Uterus (tissue), 3 donors: ENCODE measurements at regions not wholly inside any gene's neighbourhood (a gene's known extent, or its start where the extent isn't known, plus 50 kb on each side); places are given as distances from the start of the nearest gene placed in this dataset.

Source experiments
- DNase-seq, 2 donors: peaks; one replicate each; pipeline ENCODE4 v3.0.0-alpha.2; 2019 to 2020
- H3K27ac ChIP-seq, 2 donors: fragments of 200-600 bp; sonication (generic); 1 replicate in 1 of 2; 2 replicates in 1 of 2; pipeline ENCODE4 v1.5.1; 2016 to 2018
- H3K27me3 ChIP-seq, 2 donors: fragments of 200-600 bp; sonication (generic); one replicate each; pipeline ENCODE4 v1.5.1; 2018 to 2019; ENCODE audit warnings: control low read depth in 1 of 2
- H3K36me3 ChIP-seq, 2 donors: fragments of 200-600 bp; sonication (generic); one replicate each; pipeline ENCODE4 v1.5.1; 2019; ENCODE audit warnings: control low read depth in 1 of 2
- H3K4me1 ChIP-seq, 2 donors: fragments of 200-600 bp; sonication (generic); one replicate each; pipeline ENCODE4 v1.5.1; 2018 to 2019; ENCODE audit warnings: control low read depth in 1 of 2
- H3K4me3 ChIP-seq, 2 donors: fragments of 200-600 bp; sonication (generic); 1 replicate in 1 of 2; 2 replicates in 1 of 2; pipeline ENCODE4 v1.5.1; 2018 to 2019; ENCODE audit warnings: mild to moderate bottlenecking in 1 of 2
- H3K9me3 ChIP-seq, 2 donors: fragments of 200-600 bp; sonication (generic); one replicate each; pipeline ENCODE4 v1.5.1; 2019; ENCODE audit warnings: control low read depth in 1 of 2
- POLR2A ChIP-seq, 2 donors: fragments of 450-650 bp; IDR thresholded peaks; one replicate each; pipeline ENCODE4 v1.6.1; 2016; ENCODE audit warnings: antibody characterized with exemption in 2 of 2, mild to moderate bottlenecking in 1 of 2, moderate library complexity in 1 of 2
- intact Hi-C: fragments of 100-400 bp; cut with DNase I; formaldehyde crosslinking; loops from one replicate; pipeline ENCODE4 v1.15.1; 2023; ENCODE audit warnings: low total_unique reads
- TF ChIP-seq, protein P1 (sequence below), 4 experiments: fragments of 200-600 bp in 2 of 4; fragments of 450-650 bp in 2 of 4; sonication (generic) in 2 of 4; IDR thresholded peaks; one replicate each; pipeline ENCODE4 v1.5.1; 2016 to 2019; ENCODE audit warnings: antibody characterized with exemption in 4 of 4, mild to moderate bottlenecking in 2 of 4, moderate library complexity in 1 of 4
- donor health status: DM: yes; HTN: yes; CAD: no.

DNA sequence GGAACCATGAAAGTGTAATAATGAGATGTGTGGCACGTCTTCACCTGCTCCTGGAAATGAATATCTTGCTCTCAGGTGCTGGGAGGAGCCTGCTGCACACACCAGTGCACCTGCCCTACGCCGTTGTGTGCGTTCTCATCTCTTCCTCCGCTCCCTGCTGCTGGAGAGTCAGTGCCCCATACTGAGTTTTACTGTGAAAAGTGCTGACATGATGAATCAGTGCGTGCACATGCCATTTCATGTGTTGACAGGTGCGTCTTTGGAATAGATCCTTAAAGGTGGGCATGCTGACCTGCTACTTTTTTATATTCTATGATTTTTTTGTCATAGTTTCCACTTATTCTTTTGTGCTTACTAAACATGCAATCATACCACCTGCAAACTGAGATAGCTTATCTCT is 1015.8 kb downstream of the BRD1 start:
- TF ChIP-seq, protein P1, sequence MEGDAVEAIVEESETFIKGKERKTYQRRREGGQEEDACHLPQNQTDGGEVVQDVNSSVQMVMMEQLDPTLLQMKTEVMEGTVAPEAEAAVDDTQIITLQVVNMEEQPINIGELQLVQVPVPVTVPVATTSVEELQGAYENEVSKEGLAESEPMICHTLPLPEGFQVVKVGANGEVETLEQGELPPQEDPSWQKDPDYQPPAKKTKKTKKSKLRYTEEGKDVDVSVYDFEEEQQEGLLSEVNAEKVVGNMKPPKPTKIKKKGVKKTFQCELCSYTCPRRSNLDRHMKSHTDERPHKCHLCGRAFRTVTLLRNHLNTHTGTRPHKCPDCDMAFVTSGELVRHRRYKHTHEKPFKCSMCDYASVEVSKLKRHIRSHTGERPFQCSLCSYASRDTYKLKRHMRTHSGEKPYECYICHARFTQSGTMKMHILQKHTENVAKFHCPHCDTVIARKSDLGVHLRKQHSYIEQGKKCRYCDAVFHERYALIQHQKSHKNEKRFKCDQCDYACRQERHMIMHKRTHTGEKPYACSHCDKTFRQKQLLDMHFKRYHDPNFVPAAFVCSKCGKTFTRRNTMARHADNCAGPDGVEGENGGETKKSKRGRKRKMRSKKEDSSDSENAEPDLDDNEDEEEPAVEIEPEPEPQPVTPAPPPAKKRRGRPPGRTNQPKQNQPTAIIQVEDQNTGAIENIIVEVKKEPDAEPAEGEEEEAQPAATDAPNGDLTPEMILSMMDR (IDR thresholded peaks at IDR 0.05), result no peak
- no peak for TF ChIP-seq POLR2A (IDR thresholded peaks at IDR 0.05)
- intact Hi-C loops, result no loop called here
- Histone ChIP-seq H3K4me3 (no peak overlapping the region), H3K27me3 (no peaks in the 10 kb centered on the region), H3K36me3 (no peaks in the 10 kb centered on the region), H3K4me1 (no peaks in the 10 kb centered on the region), H3K9me3 (no peaks in the 10 kb centered on the region), H3K27ac (no peak overlapping the region)
- DNase-seq, result no peak

DNA sequence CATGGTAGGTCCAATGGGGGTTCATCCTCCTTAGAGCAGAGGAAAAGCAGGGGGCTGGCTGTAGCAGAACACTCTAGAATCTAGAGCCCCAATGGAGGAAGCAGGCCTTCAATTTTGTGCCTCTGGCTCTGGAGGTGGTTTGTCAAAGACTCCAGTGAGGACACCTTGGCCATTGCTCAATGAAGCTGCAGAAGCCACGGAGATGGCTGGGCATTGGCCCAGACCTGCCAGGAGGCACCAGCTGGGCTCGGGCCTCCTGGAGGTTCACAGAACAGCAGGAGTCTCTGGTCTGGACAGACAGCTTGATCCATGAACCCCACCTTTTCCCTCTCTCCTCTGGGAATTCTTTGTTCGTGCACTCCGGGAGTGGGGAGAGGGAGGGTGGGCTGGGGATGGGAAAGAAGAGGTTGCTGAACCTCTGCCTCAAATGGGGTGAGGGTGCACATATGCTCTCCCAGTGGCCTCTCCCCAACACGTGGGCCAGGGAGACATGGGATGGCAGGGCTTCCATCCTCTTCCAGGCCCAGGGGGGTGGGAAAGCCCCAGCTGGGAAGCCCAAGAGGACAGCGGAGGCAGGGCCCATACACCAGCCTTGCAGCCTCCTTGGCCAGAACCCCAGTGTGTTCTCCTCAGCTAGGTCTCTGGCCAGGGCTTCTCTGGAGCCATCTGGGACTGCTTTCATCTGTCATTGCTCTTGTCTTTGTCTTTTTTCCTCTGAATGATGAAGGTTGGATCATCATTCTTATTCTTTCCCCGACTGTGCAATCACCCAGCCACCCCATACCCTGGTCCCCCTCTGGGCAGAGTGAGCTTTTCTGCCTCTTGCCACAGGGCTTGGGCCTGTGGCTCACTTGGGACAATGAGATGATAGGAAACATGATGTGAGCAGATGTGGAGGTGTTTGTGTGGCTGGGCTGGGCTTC is 1019.4 kb downstream of the BRD1 start:
- H3K9me3 ChIP-seq, result no peaks in the 10 kb centered on the region
- intact Hi-C loops, result no loop called here
- no peaks in the 10 kb centered on the region for H3K4me1 ChIP-seq
- no peak for DNase-seq
- H3K27me3 ChIP-seq, result no peaks in the 10 kb centered on the region
- TF ChIP-seq, protein P1 (IDR thresholded peaks at IDR 0.05), result no peak
- TF ChIP-seq POLR2A (IDR thresholded peaks at IDR 0.05), result no peak
- no peak overlapping the region for H3K27ac ChIP-seq
- H3K4me3 ChIP-seq, result no peak overlapping the region
- H3K36me3 ChIP-seq, result no peaks in the 10 kb centered on the region

DNA sequence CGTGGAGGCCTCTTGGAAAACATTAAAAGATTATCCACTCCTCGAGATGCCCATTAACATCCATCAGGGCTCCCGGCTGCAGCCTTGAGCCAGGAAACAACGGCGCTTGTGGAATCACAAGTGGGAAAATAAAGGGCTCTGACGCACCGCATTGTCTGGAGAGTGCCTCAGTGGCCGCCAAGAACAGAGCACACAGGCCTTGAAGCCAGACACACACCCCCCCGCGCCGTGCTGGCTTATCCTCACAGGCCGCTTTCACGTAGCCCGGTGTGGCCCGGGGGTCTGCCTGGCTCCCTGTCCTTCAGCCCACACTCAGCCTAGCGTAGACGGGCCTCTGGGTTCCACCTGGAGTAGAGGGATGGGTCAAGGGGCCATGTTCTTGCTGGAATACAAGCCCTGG is 1020.5 kb downstream of the BRD1 start:
- Histone ChIP-seq H3K36me3 (no peaks in the 10 kb centered on the region), H3K27ac (no peak overlapping the region), H3K9me3 (no peaks in the 10 kb centered on the region), H3K4me1 (no peaks in the 10 kb centered on the region), H3K4me3 (no peak overlapping the region), H3K27me3 (no peaks in the 10 kb centered on the region)
- no peak for DNase-seq
- intact Hi-C loops, result no loop called here
- TF ChIP-seq POLR2A (IDR thresholded peaks at IDR 0.05), result no peak
- TF ChIP-seq, protein P1 (IDR thresholded peaks at IDR 0.05), result no peak

DNA sequence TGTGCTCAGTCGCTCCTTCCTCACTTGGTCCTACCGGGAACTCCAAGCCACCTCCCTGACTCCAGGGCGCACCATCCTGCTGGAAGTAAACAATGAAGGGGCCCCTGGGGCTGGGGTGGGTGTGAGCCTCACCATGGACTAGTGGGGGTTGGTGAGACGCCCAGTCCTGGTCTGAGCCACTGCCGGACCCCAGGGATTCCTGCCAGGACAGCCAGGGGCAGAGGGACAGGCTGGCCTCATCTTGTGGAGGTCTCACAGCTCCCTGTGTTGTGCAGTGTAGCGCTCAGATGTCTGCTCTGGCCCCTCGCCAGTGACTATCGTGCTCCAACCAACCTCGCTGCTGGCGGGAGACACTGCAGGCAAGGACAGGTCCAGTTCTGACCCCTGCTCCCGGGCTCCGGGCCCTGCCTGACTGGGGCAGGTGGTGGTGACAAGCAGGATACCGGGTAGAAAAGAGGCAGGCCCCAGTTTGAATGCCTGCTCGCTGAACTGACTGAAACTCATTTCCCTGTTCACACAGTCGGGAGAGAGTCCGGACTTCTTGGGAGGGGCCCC is 1021.4 kb downstream of the BRD1 start:
- intact Hi-C loops, result no loop called here
- Histone ChIP-seq H3K4me3 (no peak overlapping the region), H3K27ac (no peak overlapping the region), H3K9me3 (no peaks in the 10 kb centered on the region), H3K36me3 (no peaks in the 10 kb centered on the region), H3K27me3 (no peaks in the 10 kb centered on the region), H3K4me1 (no peaks in the 10 kb centered on the region)
- DNase-seq, result no peak
- TF ChIP-seq, protein P1 (IDR thresholded peaks at IDR 0.05), result no peak
- no peak for TF ChIP-seq POLR2A (IDR thresholded peaks at IDR 0.05)

DNA sequence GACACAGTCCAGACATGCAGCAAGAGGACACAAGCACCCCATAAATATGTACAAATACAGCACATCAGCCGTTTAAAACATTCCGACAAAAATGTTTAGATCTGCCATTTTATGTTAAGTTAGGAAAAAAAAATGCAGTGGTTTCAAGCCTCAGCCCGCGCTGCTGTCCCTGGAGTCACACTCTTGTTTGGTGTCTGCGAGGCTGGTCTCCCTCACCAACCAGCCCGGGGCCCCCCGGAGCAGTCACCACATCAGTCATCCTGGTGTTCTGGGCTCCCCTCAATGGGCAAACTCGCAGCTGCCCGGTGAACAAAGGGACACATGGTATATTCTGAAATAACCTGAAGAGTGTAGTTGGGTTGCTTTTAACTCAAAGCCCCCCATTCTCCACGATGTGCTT is 1022.2 kb downstream of the BRD1 start:
- Histone ChIP-seq H3K27me3 (no peaks in the 10 kb centered on the region), H3K4me3 (no peak overlapping the region), H3K9me3 (no peaks in the 10 kb centered on the region), H3K36me3 (no peaks in the 10 kb centered on the region), H3K27ac (no peak overlapping the region), H3K4me1 (no peaks in the 10 kb centered on the region)
- TF ChIP-seq POLR2A (IDR thresholded peaks at IDR 0.05), result no peak
- TF ChIP-seq, protein P1 (IDR thresholded peaks at IDR 0.05), result no peak
- intact Hi-C loops, result no loop called here
- no peak for DNase-seq
